Mesenchymal stem cell (in vitro differentiated cells and primary cell): ENCODE measurements at regions not wholly inside any gene's neighbourhood (a gene's known extent, or its start where the extent isn't known, plus 50 kb on each side); places are given as distances from the start of the nearest gene placed in this dataset.
A peak's percentile ranks its signal among the peaks of the same experiment; 100 is the strongest.
"Not testable (repeated sequence)": the region's sequence is repeated elsewhere in the genome, so short reads cannot be mapped to it uniquely, and the experiment has no call there.

Experiments
- DNase-seq: peaks from one replicate; pipeline ENCODE4 v3.0.0-alpha.2; 2013
- H2AFZ ChIP-seq: one replicate; pipeline ENCODE4 v1.6.1; 2013; ENCODE audit warnings: low read depth, mild to moderate bottlenecking, control low read depth, inconsistent platforms, low read length, moderate library complexity
- H2AK5ac ChIP-seq: 2 replicates; pipeline ENCODE4 v1.6.1; 2013; ENCODE audit warnings: low read length, moderate library complexity, mild to moderate bottlenecking, inconsistent platforms; ENCODE audit not compliant: severe bottlenecking
- H2BK120ac ChIP-seq: one replicate; pipeline ENCODE4 v1.6.1; 2013; ENCODE audit warnings: low read depth, mild to moderate bottlenecking, inconsistent platforms, low read length, moderate library complexity
- H2BK12ac ChIP-seq, 2 experiments: one replicate each; pipeline ENCODE4 v1.6.1; 2013; ENCODE audit warnings: inconsistent platforms in 2 of 2, low read length in 2 of 2, mild to moderate bottlenecking in 2 of 2, moderate library complexity in 2 of 2, control low read depth in 1 of 2
- H2BK15ac ChIP-seq: one replicate; pipeline ENCODE4 v1.6.1; 2013; ENCODE audit warnings: mild to moderate bottlenecking, low read depth, inconsistent platforms; ENCODE audit not compliant: poor library complexity, severe bottlenecking
- H2BK5ac ChIP-seq: 2 replicates; pipeline ENCODE4 v1.6.1; 2013; ENCODE audit warnings: low read depth, mild to moderate bottlenecking, low read length, control low read depth, inconsistent platforms; ENCODE audit not compliant: poor library complexity, severe bottlenecking
- H3K14ac ChIP-seq, 2 experiments: one replicate each; pipeline ENCODE4 v1.6.1; 2013; ENCODE audit warnings: inconsistent platforms in 2 of 2, low read length in 2 of 2, control low read depth in 1 of 2, mild to moderate bottlenecking in 1 of 2, moderate library complexity in 1 of 2
- H3K18ac ChIP-seq, 2 experiments: one replicate each; pipeline ENCODE4 v1.6.1; 2013; ENCODE audit warnings: inconsistent platforms in 2 of 2, low read length in 2 of 2, control low read depth in 1 of 2, low read depth in 1 of 2, mild to moderate bottlenecking in 1 of 2
- H3K23ac ChIP-seq, 2 experiments: one replicate each; pipeline ENCODE4 v1.6.1; 2013; ENCODE audit warnings: inconsistent platforms in 2 of 2, low read length in 2 of 2, mild to moderate bottlenecking in 2 of 2, moderate library complexity in 2 of 2, control low read depth in 1 of 2
- H3K27ac ChIP-seq: 2 replicates; pipeline ENCODE4 v1.5.1; 2013; ENCODE audit warnings: mild to moderate bottlenecking, moderate library complexity, low read length, control low read depth, inconsistent platforms; ENCODE audit not compliant: poor library complexity, severe bottlenecking
- H3K27me3 ChIP-seq, 2 experiments: 2 replicates each; pipeline versions ENCODE4 v1.6.1 to v1.7.0; 2013; ENCODE audit warnings: low read length in 2 of 2, mild to moderate bottlenecking in 2 of 2, moderate library complexity in 2 of 2, control low read depth in 1 of 2, inconsistent platforms in 1 of 2; ENCODE audit not compliant: control insufficient read depth in 1 of 2, insufficient read depth in 1 of 2
- H3K36me3 ChIP-seq, 2 experiments: 2 replicates each; pipeline versions ENCODE4 v1.6.1 to v1.7.0; 2013; ENCODE audit warnings: low read length in 2 of 2, control low read depth in 1 of 2, inconsistent platforms in 1 of 2, low read depth in 1 of 2, mild to moderate bottlenecking in 1 of 2; ENCODE audit not compliant: insufficient read depth in 2 of 2, control insufficient read depth in 1 of 2
- H3K4ac ChIP-seq, 2 experiments: one replicate each; pipeline ENCODE4 v1.6.1; 2013; ENCODE audit warnings: inconsistent platforms in 2 of 2, low read length in 2 of 2, mild to moderate bottlenecking in 2 of 2, moderate library complexity in 2 of 2, control low read depth in 1 of 2, low read depth in 1 of 2
- H3K4me1 ChIP-seq: 2 replicates; pipeline ENCODE4 v1.6.1; 2013; ENCODE audit warnings: low read depth, low read length, control low read depth; ENCODE audit not compliant: control insufficient read depth, insufficient read depth
- H3K4me2 ChIP-seq: 2 replicates; pipeline ENCODE4 v1.6.1; 2013; ENCODE audit warnings: low read length, mild to moderate bottlenecking, inconsistent platforms; ENCODE audit not compliant: poor library complexity, severe bottlenecking
- H3K4me3 ChIP-seq, 2 experiments: 2 replicates each; pipeline versions ENCODE4 v1.5.1 to v1.7.0; 2013; ENCODE audit warnings: low read length in 2 of 2, mild to moderate bottlenecking in 2 of 2, control low read depth in 1 of 2, low read depth in 1 of 2; ENCODE audit not compliant: insufficient read depth in 1 of 2
- H3K79me1 ChIP-seq: replicated peaks from 2 replicates; pipeline ENCODE4 v1.6.1; 2013; ENCODE audit warnings: mild to moderate bottlenecking, control low read depth, low read length, inconsistent platforms; ENCODE audit not compliant: poor library complexity, severe bottlenecking
- H3K9ac ChIP-seq: 2 replicates; pipeline ENCODE4 v1.7.0; 2013; ENCODE audit warnings: mild to moderate bottlenecking, low read length, moderate library complexity
- H3K9me3 ChIP-seq: 2 replicates; pipeline ENCODE4 v1.7.0; 2013; ENCODE audit warnings: mild to moderate bottlenecking, low read length; ENCODE audit not compliant: control insufficient read depth
- H4K8ac ChIP-seq: one replicate; pipeline ENCODE4 v1.6.1; 2013; ENCODE audit warnings: inconsistent platforms, mild to moderate bottlenecking, low read length, moderate library complexity
- H4K91ac ChIP-seq: one replicate; pipeline ENCODE4 v1.6.1; 2013; ENCODE audit warnings: mild to moderate bottlenecking, low read length, inconsistent platforms
- WGBS: methylation state at CpG from one replicate; pipeline ENCODE4 v1.1.7; 2013; ENCODE audit warnings: mixed read lengths; 5-methylcytosine and 5-hydroxymethylcytosine counted together

DNA sequence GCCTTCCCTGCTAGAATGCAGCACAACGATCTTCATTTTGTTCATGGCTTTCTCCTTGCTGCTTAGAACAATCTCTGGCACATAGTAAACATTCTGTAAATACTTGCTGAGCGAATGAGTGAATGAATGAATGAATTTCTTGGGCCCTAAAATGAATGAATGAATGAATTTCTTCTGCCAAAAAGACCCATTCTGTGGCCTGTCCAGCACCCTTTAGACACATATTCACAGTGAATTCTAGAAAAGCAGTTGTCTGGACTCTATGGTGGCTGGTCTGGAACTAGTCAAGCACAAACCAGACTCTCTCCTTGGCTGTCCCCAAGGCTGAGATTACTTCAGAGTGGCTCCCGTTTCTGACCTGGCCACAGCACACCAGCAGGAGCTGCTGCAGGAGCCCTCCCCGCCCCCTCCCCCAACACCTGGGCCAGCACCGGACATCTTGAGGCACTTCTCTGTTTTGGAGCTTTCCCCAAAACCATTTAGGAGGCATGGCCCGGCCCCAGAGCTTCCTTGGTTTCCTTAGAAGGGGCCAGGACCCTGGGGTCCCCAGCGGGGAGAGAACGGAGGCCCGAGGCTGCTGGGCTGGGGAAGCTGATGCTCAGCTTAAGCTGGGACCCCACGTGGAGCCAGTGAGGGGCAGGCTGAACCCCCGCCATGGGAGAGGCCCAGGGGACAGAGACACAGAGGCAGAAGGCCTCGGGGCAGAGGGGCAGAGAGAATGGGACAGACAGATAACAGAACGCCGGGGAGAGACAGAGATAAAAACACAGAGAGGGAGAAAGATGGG is 159.0 kb downstream of the ZFP36L2 start:
- Histone ChIP-seq H3K4me3 (no peak overlapping the region), H2BK12ac (peak overlapping the region; percentile 23 to 28)

DNA sequence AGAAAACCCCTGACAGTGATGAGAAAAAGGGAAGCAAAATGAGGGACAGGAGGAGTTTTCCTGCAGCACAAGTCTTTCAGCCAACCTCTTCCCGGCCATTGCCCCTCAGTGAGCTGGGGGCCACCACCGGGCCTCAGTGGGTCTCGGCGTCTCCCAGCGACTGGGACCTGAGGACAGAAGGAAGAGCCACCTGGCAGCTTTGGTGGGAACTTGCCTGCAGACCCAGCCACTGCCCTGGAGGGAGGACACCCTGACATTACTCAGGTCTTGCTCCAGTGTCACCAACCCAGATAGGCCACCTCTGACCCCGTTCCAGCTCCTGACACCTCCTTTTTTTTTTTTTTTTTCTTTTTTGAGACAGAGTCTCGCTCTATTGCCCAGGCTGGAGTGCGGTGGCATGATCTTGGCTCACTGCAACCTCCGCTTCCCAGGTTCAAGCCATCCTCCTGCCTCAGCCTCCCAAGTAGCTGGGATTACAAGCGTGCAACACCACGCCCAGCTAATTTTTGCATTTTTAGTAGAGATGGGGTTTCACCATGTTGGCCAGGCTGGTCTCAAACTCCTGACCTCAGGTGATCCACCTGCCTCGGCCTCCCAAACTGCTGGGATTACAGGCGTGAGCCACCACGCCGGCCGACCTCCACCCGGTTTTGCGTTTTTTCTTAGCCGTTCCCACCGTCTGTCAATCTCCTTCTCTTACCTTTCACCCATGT is 159.7 kb downstream of the ZFP36L2 start:
- peak overlapping the region; percentile 34 for H4K91ac ChIP-seq
- H3K4me1 ChIP-seq: peaks cover 15% of the 10 kb centered on the region
- not testable (repeated sequence) for H2BK5ac ChIP-seq, H3K36me3 ChIP-seq, H2BK120ac ChIP-seq, H3K23ac ChIP-seq, H4K8ac ChIP-seq, H3K79me1 ChIP-seq, H2AFZ ChIP-seq, H3K4me2 ChIP-seq, H3K9ac ChIP-seq, H3K14ac ChIP-seq, H3K27ac ChIP-seq, H3K4me3 ChIP-seq, H3K4ac ChIP-seq, DNase-seq, H3K9me3 ChIP-seq, H3K27me3 ChIP-seq
- H2AK5ac ChIP-seq: peak overlapping the region; percentile 49
- WGBS: 91% methylated on average over 17 of the region's 20 CpGs
- H3K18ac ChIP-seq: peak overlapping the region in 1 of 2 experiments; percentile 49
- H2BK12ac ChIP-seq: peak overlapping the region; percentile 57 to 61
- peak overlapping the region; percentile 55 for H2BK15ac ChIP-seq

More for the DNA sequence above, 159.0 kb downstream of the ZFP36L2 start:
- peak overlapping the region; percentile 34 for H4K91ac ChIP-seq
- H3K4me2 ChIP-seq: no peak overlapping the region
- H3K9me3 ChIP-seq: no peaks in the 10 kb centered on the region
- peak overlapping the region; percentile 28 to 49 for H3K18ac ChIP-seq
- no peaks in the 10 kb centered on the region for H3K27me3 ChIP-seq
- H3K27ac ChIP-seq: no peak overlapping the region
- H3K79me1 ChIP-seq: no peaks in the 10 kb centered on the region
- H2AFZ ChIP-seq: no peak overlapping the region
- H2BK5ac ChIP-seq: no peak overlapping the region
- H3K14ac ChIP-seq: no peak overlapping the region
- DNase-seq: no peak
- H2BK15ac ChIP-seq: peak overlapping the region; percentile 85
- H4K8ac ChIP-seq: peak overlapping the region; percentile 50
- H3K9ac ChIP-seq: no peak overlapping the region
- no peaks in the 10 kb centered on the region for H3K36me3 ChIP-seq
- peaks cover 17% of the 10 kb centered on the region for H3K4me1 ChIP-seq
- no peak overlapping the region for H3K23ac ChIP-seq
- H2BK120ac ChIP-seq: peak overlapping the region; percentile 69
- H2AK5ac ChIP-seq: no peak overlapping the region
- H3K4ac ChIP-seq: no peak overlapping the region
- WGBS: 80% methylated on average over 13 of the region's 14 CpGs

DNA sequence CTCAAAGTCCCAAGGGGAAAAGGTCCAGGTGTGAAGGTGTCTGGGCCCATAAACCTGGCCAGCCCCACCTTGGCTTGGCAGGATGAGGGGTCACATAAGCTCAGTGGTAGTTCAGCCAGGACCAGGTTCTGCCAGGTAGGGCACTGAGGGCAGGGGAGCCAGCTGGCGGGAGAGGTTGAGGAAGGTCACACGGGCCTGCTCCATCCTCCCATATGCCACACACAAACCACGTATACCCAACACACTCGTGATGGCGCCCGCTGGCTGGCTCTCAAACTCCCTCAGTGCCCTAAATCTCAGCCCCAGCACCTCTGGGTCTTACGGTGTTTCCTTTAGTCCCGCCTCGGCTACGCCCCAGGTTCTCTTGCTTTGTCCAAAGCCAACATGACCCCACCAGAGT is 160.5 kb downstream of the ZFP36L2 start:
- H3K23ac ChIP-seq: no peak overlapping the region
- no peak overlapping the region for H2AFZ ChIP-seq
- H3K27me3 ChIP-seq: no peaks in the 10 kb centered on the region
- H3K27ac ChIP-seq: no peak overlapping the region
- H3K14ac ChIP-seq: no peak overlapping the region
- no peak overlapping the region for H2BK5ac ChIP-seq
- H2BK12ac ChIP-seq: peak overlapping the region; percentile 22 to 76
- H3K9me3 ChIP-seq: peaks cover 12% of the 10 kb centered on the region
- no peak overlapping the region for H4K91ac ChIP-seq
- H4K8ac ChIP-seq: no peak overlapping the region
- H3K79me1 ChIP-seq: no peaks in the 10 kb centered on the region
- 96% methylated on average over 10 of the region's 10 CpGs for WGBS
- H3K18ac ChIP-seq: peak overlapping the region in 1 of 2 experiments; percentile 3
- no peak overlapping the region for H2AK5ac ChIP-seq
- H2BK120ac ChIP-seq: no peak overlapping the region
- no peak overlapping the region for H2BK15ac ChIP-seq
- no peak overlapping the region for H3K9ac ChIP-seq
- H3K4me1 ChIP-seq: peaks cover 10% of the 10 kb centered on the region
- no peak overlapping the region for H3K4me2 ChIP-seq
- no peak overlapping the region for H3K4ac ChIP-seq
- no peak for DNase-seq
- H3K36me3 ChIP-seq: no peaks in the 10 kb centered on the region
- no peak overlapping the region for H3K4me3 ChIP-seq

DNA sequence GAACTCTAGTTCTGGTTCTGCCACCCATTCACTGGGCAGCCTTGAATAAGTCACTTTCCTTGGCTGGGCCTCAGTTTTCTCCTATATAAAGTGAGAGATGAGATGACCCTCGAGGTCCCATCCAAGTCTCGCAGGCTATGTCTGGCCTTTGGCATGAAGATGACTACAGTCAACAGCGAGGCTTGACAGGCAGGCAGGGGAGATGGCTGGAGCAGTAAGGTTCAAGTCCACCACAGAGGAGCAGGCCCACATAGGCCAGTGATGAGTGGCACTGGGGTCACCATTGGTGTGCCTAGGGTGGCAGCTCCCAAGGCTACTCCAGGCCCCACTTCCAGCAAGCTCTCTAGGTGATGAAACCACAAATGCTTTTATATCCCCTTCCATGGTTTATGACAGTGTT is 161.4 kb downstream of the ZFP36L2 start:
- Histone ChIP-seq H3K18ac (no peak overlapping the region), H2AFZ (no peak overlapping the region), H3K14ac (no peak overlapping the region), H2BK5ac (no peak overlapping the region), H3K4me1 (peaks cover 7% of the 10 kb centered on the region), H3K27ac (no peak overlapping the region), H2BK120ac (no peak overlapping the region), H2BK12ac (peak overlapping the region in 1 of 2 experiments; percentile 51), H3K4me2 (no peak overlapping the region), H4K91ac (peak overlapping the region; percentile 94), H3K9me3 (peaks cover 12% of the 10 kb centered on the region), H2AK5ac (no peak overlapping the region), H3K27me3 (no peaks in the 10 kb centered on the region), H3K4ac (no peak overlapping the region), H3K4me3 (no peak overlapping the region), H3K79me1 (no peaks in the 10 kb centered on the region), H4K8ac (peak overlapping the region; percentile 80), H3K36me3 (no peaks in the 10 kb centered on the region), H2BK15ac (no peak overlapping the region), H3K23ac (no peak overlapping the region), H3K9ac (no peak overlapping the region)
- DNase-seq: no peak
- 97% methylated on average over 3 of the region's 3 CpGs for WGBS
